ENCODE measurements at regions not wholly inside any gene's neighbourhood (a gene's known extent, or its start where the extent isn't known, plus 50 kb on each side); places are given as distances from the start of the nearest gene placed in this dataset.

DNA sequence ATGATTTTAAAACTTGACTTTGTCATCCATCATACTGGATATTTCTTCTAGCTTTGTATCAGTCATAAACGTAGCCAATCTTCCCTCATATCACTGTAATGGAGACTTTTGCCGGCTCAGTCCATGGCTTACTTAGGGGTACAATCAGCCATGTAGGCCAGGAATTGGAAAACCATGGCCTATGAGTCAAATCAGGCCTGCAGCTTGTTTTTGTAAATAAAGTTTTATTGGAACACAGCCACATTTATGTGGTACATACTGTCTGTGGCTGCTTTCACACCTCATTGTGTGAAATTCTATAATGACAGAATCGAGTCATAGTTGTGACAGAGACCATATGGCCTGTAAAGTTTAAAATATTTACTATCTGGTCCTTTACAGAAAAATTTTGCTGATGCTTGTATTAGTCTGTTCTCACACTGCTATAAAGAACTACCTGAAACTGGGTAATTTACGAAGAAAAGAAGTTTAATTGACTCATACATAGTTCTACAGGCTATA lies 64.5 kb upstream of the CDH13 start:
- Histone ChIP-seq H3K9me3 (no peaks in the 10 kb centered on the region), H3K9ac (no peak overlapping the region), H3F3A (replicated peaks; ENCODE audit: insufficient read depth) (no peaks in the 10 kb centered on the region), H3K4me2 (no peak overlapping the region), H3K36me3 (replicated peaks in 1 of 2; ENCODE audit: control insufficient read depth in 1 of 2, insufficient read depth in 2 of 2, low read length in 1 of 2) (no peaks in the 10 kb centered on the region), H3K4me3 (ENCODE audit: low read depth in 2 of 2, low read length in 1 of 2) (no peak overlapping the region), H2AFZ (ENCODE audit: low read depth) (no peak overlapping the region), H3K9me2 (no peaks in the 10 kb centered on the region), H3K79me2 (ENCODE audit: insufficient read depth) (no peaks in the 10 kb centered on the region), H3K27me3 (ENCODE audit: insufficient read depth) (no peaks in the 10 kb centered on the region), H3K27ac (ENCODE audit: low read depth in 2 of 2, low read length in 1 of 2) (no peak overlapping the region), H3K4me1 (ENCODE audit: control insufficient read depth in 1 of 2, insufficient read depth in 2 of 2, low read depth in 1 of 2, low read length in 1 of 2) (no peaks in the 10 kb centered on the region), H4K20me1 (ENCODE audit: insufficient read depth) (no peaks in the 10 kb centered on the region)
- 16% methylated on average over 4 of the region's 4 CpGs for WGBS (ENCODE audit: low lambda C conversion rate)
- TF ChIP-seq RFX5 (IDR thresholded peaks at IDR 0.05; ENCODE audit: low read length) (no peak), SMC3 (IDR thresholded peaks at IDR 0.05; ENCODE audit: low read depth, low read length) (no peak), POLR2AphosphoS5 (IDR thresholded peaks at IDR 0.05; ENCODE audit: low read depth, low read length) (no peak), RXRA (IDR thresholded peaks at IDR 0.05; ENCODE audit: borderline replicate concordance, low read depth) (no peak), FOXM1 (IDR thresholded peaks at IDR 0.05; ENCODE audit: low read depth) (no peak), TEAD4 (IDR thresholded peaks at IDR 0.05; ENCODE audit: borderline replicate concordance, insufficient read depth) (no peak), GATA2 (CRISPR knock-in tag; IDR thresholded peaks at IDR 0.05) (no peak), TAF1 (IDR thresholded peaks at IDR 0.05; ENCODE audit: borderline replicate concordance, low read depth, low read length) (no peak)
- TF ChIP-seq, protein P1, sequence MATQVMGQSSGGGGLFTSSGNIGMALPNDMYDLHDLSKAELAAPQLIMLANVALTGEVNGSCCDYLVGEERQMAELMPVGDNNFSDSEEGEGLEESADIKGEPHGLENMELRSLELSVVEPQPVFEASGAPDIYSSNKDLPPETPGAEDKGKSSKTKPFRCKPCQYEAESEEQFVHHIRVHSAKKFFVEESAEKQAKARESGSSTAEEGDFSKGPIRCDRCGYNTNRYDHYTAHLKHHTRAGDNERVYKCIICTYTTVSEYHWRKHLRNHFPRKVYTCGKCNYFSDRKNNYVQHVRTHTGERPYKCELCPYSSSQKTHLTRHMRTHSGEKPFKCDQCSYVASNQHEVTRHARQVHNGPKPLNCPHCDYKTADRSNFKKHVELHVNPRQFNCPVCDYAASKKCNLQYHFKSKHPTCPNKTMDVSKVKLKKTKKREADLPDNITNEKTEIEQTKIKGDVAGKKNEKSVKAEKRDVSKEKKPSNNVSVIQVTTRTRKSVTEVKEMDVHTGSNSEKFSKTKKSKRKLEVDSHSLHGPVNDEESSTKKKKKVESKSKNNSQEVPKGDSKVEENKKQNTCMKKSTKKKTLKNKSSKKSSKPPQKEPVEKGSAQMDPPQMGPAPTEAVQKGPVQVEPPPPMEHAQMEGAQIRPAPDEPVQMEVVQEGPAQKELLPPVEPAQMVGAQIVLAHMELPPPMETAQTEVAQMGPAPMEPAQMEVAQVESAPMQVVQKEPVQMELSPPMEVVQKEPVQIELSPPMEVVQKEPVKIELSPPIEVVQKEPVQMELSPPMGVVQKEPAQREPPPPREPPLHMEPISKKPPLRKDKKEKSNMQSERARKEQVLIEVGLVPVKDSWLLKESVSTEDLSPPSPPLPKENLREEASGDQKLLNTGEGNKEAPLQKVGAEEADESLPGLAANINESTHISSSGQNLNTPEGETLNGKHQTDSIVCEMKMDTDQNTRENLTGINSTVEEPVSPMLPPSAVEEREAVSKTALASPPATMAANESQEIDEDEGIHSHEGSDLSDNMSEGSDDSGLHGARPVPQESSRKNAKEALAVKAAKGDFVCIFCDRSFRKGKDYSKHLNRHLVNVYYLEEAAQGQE (IDR thresholded peaks at IDR 0.05; ENCODE audit: low read depth, low read length), result no peak
- TF ChIP-seq, protein P2, sequence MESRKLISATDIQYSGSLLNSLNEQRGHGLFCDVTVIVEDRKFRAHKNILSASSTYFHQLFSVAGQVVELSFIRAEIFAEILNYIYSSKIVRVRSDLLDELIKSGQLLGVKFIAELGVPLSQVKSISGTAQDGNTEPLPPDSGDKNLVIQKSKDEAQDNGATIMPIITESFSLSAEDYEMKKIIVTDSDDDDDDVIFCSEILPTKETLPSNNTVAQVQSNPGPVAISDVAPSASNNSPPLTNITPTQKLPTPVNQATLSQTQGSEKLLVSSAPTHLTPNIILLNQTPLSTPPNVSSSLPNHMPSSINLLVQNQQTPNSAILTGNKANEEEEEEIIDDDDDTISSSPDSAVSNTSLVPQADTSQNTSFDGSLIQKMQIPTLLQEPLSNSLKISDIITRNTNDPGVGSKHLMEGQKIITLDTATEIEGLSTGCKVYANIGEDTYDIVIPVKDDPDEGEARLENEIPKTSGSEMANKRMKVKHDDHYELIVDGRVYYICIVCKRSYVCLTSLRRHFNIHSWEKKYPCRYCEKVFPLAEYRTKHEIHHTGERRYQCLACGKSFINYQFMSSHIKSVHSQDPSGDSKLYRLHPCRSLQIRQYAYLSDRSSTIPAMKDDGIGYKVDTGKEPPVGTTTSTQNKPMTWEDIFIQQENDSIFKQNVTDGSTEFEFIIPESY (IDR thresholded peaks at IDR 0.05; ENCODE audit: borderline replicate concordance, low read depth), result no peak
- TF ChIP-seq, protein P3, sequence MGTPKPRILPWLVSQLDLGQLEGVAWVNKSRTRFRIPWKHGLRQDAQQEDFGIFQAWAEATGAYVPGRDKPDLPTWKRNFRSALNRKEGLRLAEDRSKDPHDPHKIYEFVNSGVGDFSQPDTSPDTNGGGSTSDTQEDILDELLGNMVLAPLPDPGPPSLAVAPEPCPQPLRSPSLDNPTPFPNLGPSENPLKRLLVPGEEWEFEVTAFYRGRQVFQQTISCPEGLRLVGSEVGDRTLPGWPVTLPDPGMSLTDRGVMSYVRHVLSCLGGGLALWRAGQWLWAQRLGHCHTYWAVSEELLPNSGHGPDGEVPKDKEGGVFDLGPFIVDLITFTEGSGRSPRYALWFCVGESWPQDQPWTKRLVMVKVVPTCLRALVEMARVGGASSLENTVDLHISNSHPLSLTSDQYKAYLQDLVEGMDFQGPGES (IDR thresholded peaks at IDR 0.05; ENCODE audit: low read depth, low read length), result no peak
- ChIA-PET CTCF (interaction anchor here (1.1 kb wide), 1 partner anchor 299 kb away, joined by 4 read pairs; no protein-coding TSS in a partner anchor), POLR2A (no interaction called here)
- DNase-seq, result no peak

All from SK-N-SH (cell line).